Liver (tissue), 8 donors: ENCODE measurements at regions not wholly inside any gene's neighbourhood (a gene's known extent, or its start where the extent isn't known, plus 50 kb on each side); places are given as distances from the start of the nearest gene placed in this dataset.

Experiments used
- DNase-seq: peaks from one replicate; pipeline ENCODE4 v3.0.0-alpha.2; 2017; ENCODE audit warnings: low spot score
- H3K27ac ChIP-seq, 2 donors: one replicate each; pipeline ENCODE4 v1.7.0; 2013; ENCODE audit warnings: inconsistent platforms in 2 of 2, low read length in 2 of 2, control low read depth in 1 of 2, low read depth in 1 of 2, mild to moderate bottlenecking in 1 of 2
- H3K27me3 ChIP-seq, 4 donors: one replicate each; pipeline versions ENCODE4 v1.6.1 to v1.7.0; 2013; ENCODE audit warnings: low read length in 3 of 4, inconsistent platforms in 1 of 4, mild to moderate bottlenecking in 1 of 4, moderate library complexity in 1 of 4; ENCODE audit not compliant: control insufficient read depth in 4 of 4, insufficient read depth in 4 of 4
- H3K36me3 ChIP-seq, 4 donors: one replicate each; pipeline versions ENCODE4 v1.6.1 to v1.7.0; 2013; ENCODE audit warnings: low read length in 3 of 4, mild to moderate bottlenecking in 3 of 4, low read depth in 1 of 4, moderate library complexity in 1 of 4; ENCODE audit not compliant: control insufficient read depth in 4 of 4, insufficient read depth in 3 of 4
- H3K4me1 ChIP-seq, 4 donors: one replicate each; pipeline versions ENCODE4 v1.6.1 to v1.7.0; 2013; ENCODE audit warnings: low read length in 3 of 4, mild to moderate bottlenecking in 3 of 4, moderate library complexity in 1 of 4; ENCODE audit not compliant: control insufficient read depth in 4 of 4, insufficient read depth in 4 of 4
- H3K4me3 ChIP-seq, 3 donors: one replicate each; pipeline versions ENCODE4 v1.6.1 to v1.7.0; 2013; ENCODE audit warnings: low read length in 3 of 3, control low read depth in 1 of 3, low read depth in 1 of 3, mild to moderate bottlenecking in 1 of 3
- H3K9ac ChIP-seq, 2 donors: one replicate each; pipeline ENCODE4 v1.7.0; 2013; ENCODE audit warnings: low read length in 2 of 2, mild to moderate bottlenecking in 2 of 2, moderate library complexity in 2 of 2, control low read depth in 1 of 2, low read depth in 1 of 2
- H3K9me3 ChIP-seq, 4 donors: one replicate each; pipeline versions ENCODE4 v1.6.1 to v1.7.0; 2013; ENCODE audit warnings: low read length in 3 of 4; ENCODE audit not compliant: control insufficient read depth in 4 of 4
- ATF3 ChIP-seq: IDR thresholded peaks from 2 replicates; pipeline ENCODE4 v1.6.1; 2016; ENCODE audit warnings: antibody characterized with exemption
- EGR1 ChIP-seq, 2 donors: IDR thresholded peaks; 2 replicates each; pipeline ENCODE4 v1.6.1; 2016 to 2018; ENCODE audit warnings: antibody characterized with exemption in 2 of 2, low read depth in 2 of 2
- FOXA1 ChIP-seq: IDR thresholded peaks from 2 replicates; pipeline ENCODE4 v1.6.1; 2016; ENCODE audit warnings: antibody characterized with exemption
- FOXA2 ChIP-seq: IDR thresholded peaks from 2 replicates; pipeline ENCODE4 v1.6.1; 2016; ENCODE audit warnings: antibody characterized with exemption
- GABPA ChIP-seq, 2 donors: IDR thresholded peaks in 1 of 2; conservative IDR thresholded peaks in 1 of 2; 2 replicates each; pipeline ENCODE4 v1.6.1; 2016; ENCODE audit warnings: antibody characterized with exemption in 2 of 2, mild to moderate bottlenecking in 1 of 2, moderate library complexity in 1 of 2
- HNF4A ChIP-seq, 2 donors: conservative IDR thresholded peaks; 2 replicates each; pipeline ENCODE4 v1.6.1; 2016; ENCODE audit warnings: antibody characterized with exemption in 2 of 2, mild to moderate bottlenecking in 2 of 2
- JUND ChIP-seq, 2 donors: IDR thresholded peaks; 2 replicates each; pipeline ENCODE4 v1.6.1; 2016; ENCODE audit warnings: antibody characterized with exemption in 2 of 2
- MAX ChIP-seq: IDR thresholded peaks from 2 replicates; pipeline ENCODE4 v1.6.1; 2016; ENCODE audit warnings: antibody characterized with exemption
- NR2F2 ChIP-seq: IDR thresholded peaks from 2 replicates; pipeline ENCODE4 v1.6.1; 2016; ENCODE audit warnings: antibody characterized with exemption
- RAD21 ChIP-seq, 2 donors: IDR thresholded peaks; 2 replicates each; pipeline ENCODE4 v1.6.1; 2016; ENCODE audit warnings: antibody characterized with exemption in 2 of 2, mild to moderate bottlenecking in 2 of 2
- REST ChIP-seq: IDR thresholded peaks from 2 replicates; pipeline ENCODE4 v1.6.1; 2016; ENCODE audit warnings: antibody characterized with exemption, mild to moderate bottlenecking
- RXRA ChIP-seq, 2 donors: IDR thresholded peaks; 2 replicates each; pipeline ENCODE4 v1.6.1; 2017 to 2018; ENCODE audit warnings: antibody characterized with exemption in 2 of 2, mild to moderate bottlenecking in 1 of 2
- SP1 ChIP-seq: IDR thresholded peaks from 2 replicates; pipeline ENCODE4 v1.6.1; 2018; ENCODE audit warnings: antibody characterized with exemption, mild to moderate bottlenecking
- TAF1 ChIP-seq: conservative IDR thresholded peaks from 2 replicates; pipeline ENCODE4 v1.6.1; 2016; ENCODE audit warnings: antibody characterized with exemption, mild to moderate bottlenecking
- YY1 ChIP-seq: IDR thresholded peaks from 2 replicates; pipeline ENCODE4 v1.6.1; 2016; ENCODE audit warnings: antibody characterized with exemption, mild to moderate bottlenecking
- WGBS: extraction: QIAGEN DNeasy Blood & Tissue Kit; methylation state at CpG from one replicate; pipeline ENCODE4 v1.1.7; 2013; 5-methylcytosine and 5-hydroxymethylcytosine counted together
- TF ChIP-seq, protein P1 (sequence below): IDR thresholded peaks from 2 replicates; pipeline ENCODE4 v1.6.1; 2016; ENCODE audit warnings: antibody characterized with exemption
- TF ChIP-seq, protein P2 (sequence below): fragments of 150-350 bp; IDR thresholded peaks from 2 replicates; pipeline ENCODE4 v1.5.1; 2017; ENCODE audit warnings: improper control_type of control experiment, low read depth, low read length; ENCODE audit not compliant: missing input control
- donor health status: healthy.
- donor health status: healthy.
- donor health status: healthy.
- donor health status: healthy.
- donor health status: healthy.

GRCh38 chr7:112888781-112889180 lies 98.6 kb upstream of the TMEM168 start:
- no peak for DNase-seq
- 94% methylated on average over 1 of the region's 1 CpG for WGBS
- no peak for TF ChIP-seq TAF1
- TF ChIP-seq EGR1 (IDR thresholded peaks at IDR 0.05; ENCODE audit: low read depth in 2 of 2), result no peak

GRCh38 chr7:112887976-112888375 lies 97.8 kb upstream of the TMEM168 start:
- DNase-seq, result no peak
- Histone ChIP-seq H3K36me3 (peaks cover 0 to 4% (median 0%) of the 10 kb centered on the region in 4 donors), H3K9me3 (no peaks in the 10 kb centered on the region), H3K9ac (no peak overlapping the region), H3K27me3 (no peaks in the 10 kb centered on the region), H3K4me3 (no peak overlapping the region), H3K27ac (no peak overlapping the region), H3K4me1 (no peaks in the 10 kb centered on the region)
- 89% methylated on average over 1 of the region's 1 CpG for WGBS
- TF ChIP-seq, protein P1, sequence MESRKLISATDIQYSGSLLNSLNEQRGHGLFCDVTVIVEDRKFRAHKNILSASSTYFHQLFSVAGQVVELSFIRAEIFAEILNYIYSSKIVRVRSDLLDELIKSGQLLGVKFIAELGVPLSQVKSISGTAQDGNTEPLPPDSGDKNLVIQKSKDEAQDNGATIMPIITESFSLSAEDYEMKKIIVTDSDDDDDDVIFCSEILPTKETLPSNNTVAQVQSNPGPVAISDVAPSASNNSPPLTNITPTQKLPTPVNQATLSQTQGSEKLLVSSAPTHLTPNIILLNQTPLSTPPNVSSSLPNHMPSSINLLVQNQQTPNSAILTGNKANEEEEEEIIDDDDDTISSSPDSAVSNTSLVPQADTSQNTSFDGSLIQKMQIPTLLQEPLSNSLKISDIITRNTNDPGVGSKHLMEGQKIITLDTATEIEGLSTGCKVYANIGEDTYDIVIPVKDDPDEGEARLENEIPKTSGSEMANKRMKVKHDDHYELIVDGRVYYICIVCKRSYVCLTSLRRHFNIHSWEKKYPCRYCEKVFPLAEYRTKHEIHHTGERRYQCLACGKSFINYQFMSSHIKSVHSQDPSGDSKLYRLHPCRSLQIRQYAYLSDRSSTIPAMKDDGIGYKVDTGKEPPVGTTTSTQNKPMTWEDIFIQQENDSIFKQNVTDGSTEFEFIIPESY, result no peak
- no peak for TF ChIP-seq REST
- no peak for TF ChIP-seq MAX
- no peak for TF ChIP-seq FOXA1
- TF ChIP-seq FOXA2, result no peak
- TF ChIP-seq HNF4A (conservative IDR thresholded peaks at IDR 0.05), result no peak
- no peak for TF ChIP-seq EGR1 (IDR thresholded peaks at IDR 0.05; ENCODE audit: low read depth in 2 of 2)

More at GRCh38 chr7:112888781-112889180, 98.6 kb upstream of the TMEM168 start:
- Histone ChIP-seq H3K9me3 (no peaks in the 10 kb centered on the region), H3K27me3 (no peaks in the 10 kb centered on the region), H3K36me3 (peaks cover 0 to 4% (median under 1%) of the 10 kb centered on the region in 4 donors), H3K27ac (no peak overlapping the region), H3K4me1 (no peaks in the 10 kb centered on the region), H3K9ac (no peak overlapping the region), H3K4me3 (no peak overlapping the region)

DNA sequence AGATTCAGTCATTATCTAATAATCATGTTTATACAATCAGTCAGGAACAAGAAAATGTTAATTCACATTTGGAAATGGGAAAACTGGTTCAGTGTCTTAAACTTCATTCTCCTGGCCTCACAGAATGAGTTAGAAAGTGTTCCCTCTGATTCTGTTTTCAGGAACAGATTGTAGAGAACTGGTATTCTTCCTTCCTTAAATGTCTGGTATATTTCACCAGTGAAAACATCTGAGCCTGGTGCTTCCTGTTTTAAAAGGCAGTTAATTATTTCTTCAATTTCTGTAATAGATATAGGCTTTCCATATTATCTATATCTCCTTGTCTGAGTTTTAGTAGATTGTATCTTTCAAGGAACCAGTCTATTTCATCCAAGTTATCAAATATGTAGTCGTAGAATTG lies 97.1 kb upstream of the TMEM168 start:
- Histone ChIP-seq H3K4me3 (no peak overlapping the region), H3K27me3 (no peaks in the 10 kb centered on the region), H3K4me1 (no peaks in the 10 kb centered on the region), H3K36me3 (peaks cover 0 to 4% (median 0%) of the 10 kb centered on the region in 4 donors), H3K9ac (no peak overlapping the region), H3K27ac (no peak overlapping the region), H3K9me3 (no peaks in the 10 kb centered on the region)
- no peak for DNase-seq
- WGBS, result 94% methylated on average over 1 of the region's 1 CpG
- TF ChIP-seq REST (no peak), FOXA1 (no peak), HNF4A (conservative IDR thresholded peaks at IDR 0.05) (no peak), GABPA (IDR thresholded peaks at IDR 0.05 in 1 of 2, conservative IDR thresholded peaks at IDR 0.05 in 1 of 2) (no peak), JUND (IDR thresholded peaks at IDR 0.05) (no peak), RXRA (IDR thresholded peaks at IDR 0.05) (no peak), YY1 (no peak), FOXA2 (no peak), TAF1 (no peak), RAD21 (IDR thresholded peaks at IDR 0.05) (no peak), ATF3 (no peak), NR2F2 (no peak), EGR1 (IDR thresholded peaks at IDR 0.05; ENCODE audit: low read depth in 2 of 2) (no peak), SP1 (no peak)
- TF ChIP-seq, protein P2, sequence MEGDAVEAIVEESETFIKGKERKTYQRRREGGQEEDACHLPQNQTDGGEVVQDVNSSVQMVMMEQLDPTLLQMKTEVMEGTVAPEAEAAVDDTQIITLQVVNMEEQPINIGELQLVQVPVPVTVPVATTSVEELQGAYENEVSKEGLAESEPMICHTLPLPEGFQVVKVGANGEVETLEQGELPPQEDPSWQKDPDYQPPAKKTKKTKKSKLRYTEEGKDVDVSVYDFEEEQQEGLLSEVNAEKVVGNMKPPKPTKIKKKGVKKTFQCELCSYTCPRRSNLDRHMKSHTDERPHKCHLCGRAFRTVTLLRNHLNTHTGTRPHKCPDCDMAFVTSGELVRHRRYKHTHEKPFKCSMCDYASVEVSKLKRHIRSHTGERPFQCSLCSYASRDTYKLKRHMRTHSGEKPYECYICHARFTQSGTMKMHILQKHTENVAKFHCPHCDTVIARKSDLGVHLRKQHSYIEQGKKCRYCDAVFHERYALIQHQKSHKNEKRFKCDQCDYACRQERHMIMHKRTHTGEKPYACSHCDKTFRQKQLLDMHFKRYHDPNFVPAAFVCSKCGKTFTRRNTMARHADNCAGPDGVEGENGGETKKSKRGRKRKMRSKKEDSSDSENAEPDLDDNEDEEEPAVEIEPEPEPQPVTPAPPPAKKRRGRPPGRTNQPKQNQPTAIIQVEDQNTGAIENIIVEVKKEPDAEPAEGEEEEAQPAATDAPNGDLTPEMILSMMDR, result no peak
